ENCODE measurements at regions not wholly inside any gene's neighbourhood (a gene's known extent, or its start where the extent isn't known, plus 50 kb on each side); places are given as distances from the start of the nearest gene placed in this dataset.

DNA sequence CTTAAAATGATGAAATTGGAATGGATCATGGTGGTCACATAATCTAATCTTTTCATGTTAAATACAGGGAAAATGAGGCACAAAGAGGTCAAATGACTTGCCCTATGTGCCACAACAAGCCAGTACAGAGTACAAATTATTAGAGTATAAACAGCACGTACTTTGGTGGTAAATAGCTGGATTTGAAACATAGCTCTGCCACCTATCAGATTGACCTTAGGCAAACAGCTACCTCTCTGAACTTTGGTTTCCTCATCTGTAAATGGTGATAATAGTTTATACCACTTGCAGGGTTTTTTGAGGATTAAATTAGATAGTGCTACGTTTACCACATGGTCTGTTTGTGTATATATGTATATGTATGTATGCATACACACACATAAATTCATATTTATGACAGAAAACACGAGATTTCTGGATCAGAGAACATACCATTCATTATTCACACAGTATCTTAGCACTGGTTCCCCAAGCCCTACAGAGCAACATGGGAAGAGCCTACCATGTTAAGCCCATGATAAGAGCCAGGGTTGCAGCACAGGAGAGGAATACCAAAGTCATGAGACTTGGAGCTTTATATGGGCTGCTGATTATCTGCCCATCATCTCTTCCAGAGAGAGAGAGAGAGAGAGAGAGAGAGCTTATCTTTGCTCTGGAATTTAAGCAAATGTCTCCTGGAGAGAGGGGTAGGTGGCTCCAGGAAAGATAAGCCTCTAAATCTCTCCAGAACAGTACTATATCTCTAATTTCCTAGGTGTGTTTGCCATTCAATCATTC, 73.5 kb downstream of the MDH1 start:
- TF ChIP-seq, protein P1, sequence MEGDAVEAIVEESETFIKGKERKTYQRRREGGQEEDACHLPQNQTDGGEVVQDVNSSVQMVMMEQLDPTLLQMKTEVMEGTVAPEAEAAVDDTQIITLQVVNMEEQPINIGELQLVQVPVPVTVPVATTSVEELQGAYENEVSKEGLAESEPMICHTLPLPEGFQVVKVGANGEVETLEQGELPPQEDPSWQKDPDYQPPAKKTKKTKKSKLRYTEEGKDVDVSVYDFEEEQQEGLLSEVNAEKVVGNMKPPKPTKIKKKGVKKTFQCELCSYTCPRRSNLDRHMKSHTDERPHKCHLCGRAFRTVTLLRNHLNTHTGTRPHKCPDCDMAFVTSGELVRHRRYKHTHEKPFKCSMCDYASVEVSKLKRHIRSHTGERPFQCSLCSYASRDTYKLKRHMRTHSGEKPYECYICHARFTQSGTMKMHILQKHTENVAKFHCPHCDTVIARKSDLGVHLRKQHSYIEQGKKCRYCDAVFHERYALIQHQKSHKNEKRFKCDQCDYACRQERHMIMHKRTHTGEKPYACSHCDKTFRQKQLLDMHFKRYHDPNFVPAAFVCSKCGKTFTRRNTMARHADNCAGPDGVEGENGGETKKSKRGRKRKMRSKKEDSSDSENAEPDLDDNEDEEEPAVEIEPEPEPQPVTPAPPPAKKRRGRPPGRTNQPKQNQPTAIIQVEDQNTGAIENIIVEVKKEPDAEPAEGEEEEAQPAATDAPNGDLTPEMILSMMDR (IDR thresholded peaks at IDR 0.05): no peak
- TF ChIP-seq POLR2A (IDR thresholded peaks at IDR 0.05): no peak

Measured in uterus (tissue), 2 donors.